Rectal smooth muscle tissue (tissue), 1 donor: ENCODE measurements at regions not wholly inside any gene's neighbourhood (a gene's known extent, or its start where the extent isn't known, plus 50 kb on each side); places are given as distances from the start of the nearest gene placed in this dataset.
"Not testable (repeated sequence)": the region's sequence is repeated elsewhere in the genome, so short reads cannot be mapped to it uniquely, and the experiment has no call there.

Experiments
- H3K27ac ChIP-seq: one replicate; pipeline ENCODE4 v1.7.0; 2013; ENCODE audit warnings: low read depth, low read length, inconsistent platforms
- H3K27me3 ChIP-seq: one replicate; pipeline ENCODE4 v1.7.0; 2013; ENCODE audit warnings: low read length; ENCODE audit not compliant: control insufficient read depth, insufficient read depth
- H3K36me3 ChIP-seq: one replicate; pipeline ENCODE4 v1.7.0; 2013; ENCODE audit warnings: low read length; ENCODE audit not compliant: control insufficient read depth, insufficient read depth
- H3K4me1 ChIP-seq: one replicate; pipeline ENCODE4 v1.7.0; 2013; ENCODE audit warnings: low read length; ENCODE audit not compliant: control insufficient read depth, insufficient read depth
- H3K4me3 ChIP-seq: one replicate; pipeline ENCODE4 v1.7.0; 2013; ENCODE audit warnings: low read length
- H3K9ac ChIP-seq: one replicate; pipeline ENCODE4 v1.7.0; 2013; ENCODE audit warnings: low read length

DNA sequence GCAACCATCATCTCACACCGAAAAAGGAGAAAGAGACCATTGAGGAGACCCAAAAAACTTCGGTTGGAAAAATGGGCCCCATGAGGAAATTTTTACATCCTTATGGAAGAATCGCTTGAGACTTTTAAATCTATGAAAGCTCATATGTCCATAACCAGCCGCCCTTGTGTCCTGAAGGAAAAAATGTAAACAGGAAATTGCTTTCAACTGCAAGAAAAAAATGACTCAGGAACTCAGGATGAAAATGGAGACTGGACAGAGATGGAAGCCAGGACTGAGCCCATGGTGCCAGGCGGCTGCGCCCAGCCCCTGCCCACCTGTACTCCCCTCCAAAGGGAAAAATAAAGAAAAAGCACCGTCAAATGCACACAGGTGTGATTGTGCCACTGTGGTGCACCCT lies 81.5 kb upstream of the SLC66A3 start:
- Histone ChIP-seq H3K27ac (no peak overlapping the region), H3K4me1 (no peaks in the 10 kb centered on the region), H3K9ac (no peak overlapping the region), H3K4me3 (no peak overlapping the region), H3K27me3 (no peaks in the 10 kb centered on the region), H3K36me3 (no peaks in the 10 kb centered on the region)

DNA sequence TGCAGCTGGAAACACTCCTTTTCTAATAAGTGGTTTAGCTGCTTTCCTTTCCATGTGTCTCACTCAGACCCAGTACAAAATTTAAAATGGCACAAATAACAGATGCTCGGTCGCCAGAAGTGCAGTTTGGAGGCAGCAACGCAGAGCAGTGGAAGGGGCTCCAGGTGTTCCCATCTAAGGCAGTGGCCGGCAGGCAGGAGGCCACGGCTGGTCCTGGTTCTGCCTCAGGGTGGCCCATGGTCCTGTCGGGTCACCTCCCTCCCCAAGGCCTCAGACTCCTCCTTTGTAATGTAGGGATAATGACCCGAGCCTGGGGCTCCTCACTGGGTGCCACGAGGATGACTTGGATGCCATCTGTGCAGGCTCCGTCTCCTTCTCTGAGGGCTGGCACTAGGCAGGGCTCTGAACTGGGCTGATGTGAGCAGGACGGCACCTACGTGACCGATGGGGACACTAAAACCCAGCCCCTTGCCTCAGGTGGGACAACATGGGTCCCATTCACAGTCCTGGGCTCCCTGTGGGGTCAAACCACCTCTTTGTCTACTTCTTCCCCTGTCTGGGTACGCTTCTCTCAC lies 80.9 kb upstream of the SLC66A3 start:
- Histone ChIP-seq H3K27me3 (no peaks in the 10 kb centered on the region), H3K9ac (no peak overlapping the region), H3K27ac (no peak overlapping the region), H3K36me3 (no peaks in the 10 kb centered on the region), H3K4me1 (no peaks in the 10 kb centered on the region), H3K4me3 (no peak overlapping the region)

DNA sequence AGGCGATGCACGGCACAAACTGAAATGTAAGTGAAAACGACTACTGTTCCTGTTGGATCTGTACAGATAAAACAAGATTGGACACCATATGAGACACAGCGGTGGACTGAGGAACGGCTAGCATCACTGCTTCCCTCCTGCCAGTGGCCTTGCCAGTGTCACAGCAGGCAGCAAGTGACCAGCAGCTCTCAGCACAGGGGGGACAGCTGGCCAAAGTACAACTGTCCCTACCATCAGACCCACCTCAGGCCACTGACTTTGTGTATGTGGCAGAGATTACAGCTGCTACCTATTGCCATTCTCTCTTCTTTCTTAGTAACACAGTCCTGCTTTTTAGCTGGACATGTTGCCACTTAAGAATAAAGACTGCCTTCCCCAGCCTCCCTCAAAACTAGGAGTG lies 80.0 kb upstream of the SLC66A3 start:
- Histone ChIP-seq H3K4me1 (no peaks in the 10 kb centered on the region), H3K27me3 (no peaks in the 10 kb centered on the region), H3K4me3 (no peak overlapping the region), H3K27ac (no peak overlapping the region), H3K36me3 (no peaks in the 10 kb centered on the region), H3K9ac (no peak overlapping the region)

DNA sequence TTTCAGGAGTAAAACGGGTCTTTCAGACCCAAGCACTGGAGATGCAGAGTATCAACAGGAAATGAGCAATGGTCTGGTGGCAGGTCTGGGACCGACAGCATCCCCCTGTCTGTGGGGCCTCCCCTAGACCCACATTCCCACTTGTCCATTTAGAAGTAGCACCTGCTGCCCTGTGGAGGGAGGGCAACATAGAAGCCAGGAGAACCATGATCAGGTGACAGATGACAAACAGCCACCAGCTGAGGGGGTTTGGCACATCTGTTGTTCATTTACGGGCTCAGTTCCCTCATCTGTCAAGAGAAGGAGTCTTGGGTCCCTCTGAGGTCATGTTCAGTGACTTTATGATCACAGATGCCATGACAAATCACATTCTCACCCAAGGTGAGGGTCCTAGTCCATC lies 77.9 kb upstream of the SLC66A3 start:
- no peaks in the 10 kb centered on the region for H3K27me3 ChIP-seq
- no peak overlapping the region for H3K4me3 ChIP-seq
- no peak overlapping the region for H3K9ac ChIP-seq
- no peak overlapping the region for H3K27ac ChIP-seq
- H3K36me3 ChIP-seq = no peaks in the 10 kb centered on the region
- H3K4me1 ChIP-seq = no peaks in the 10 kb centered on the region

DNA sequence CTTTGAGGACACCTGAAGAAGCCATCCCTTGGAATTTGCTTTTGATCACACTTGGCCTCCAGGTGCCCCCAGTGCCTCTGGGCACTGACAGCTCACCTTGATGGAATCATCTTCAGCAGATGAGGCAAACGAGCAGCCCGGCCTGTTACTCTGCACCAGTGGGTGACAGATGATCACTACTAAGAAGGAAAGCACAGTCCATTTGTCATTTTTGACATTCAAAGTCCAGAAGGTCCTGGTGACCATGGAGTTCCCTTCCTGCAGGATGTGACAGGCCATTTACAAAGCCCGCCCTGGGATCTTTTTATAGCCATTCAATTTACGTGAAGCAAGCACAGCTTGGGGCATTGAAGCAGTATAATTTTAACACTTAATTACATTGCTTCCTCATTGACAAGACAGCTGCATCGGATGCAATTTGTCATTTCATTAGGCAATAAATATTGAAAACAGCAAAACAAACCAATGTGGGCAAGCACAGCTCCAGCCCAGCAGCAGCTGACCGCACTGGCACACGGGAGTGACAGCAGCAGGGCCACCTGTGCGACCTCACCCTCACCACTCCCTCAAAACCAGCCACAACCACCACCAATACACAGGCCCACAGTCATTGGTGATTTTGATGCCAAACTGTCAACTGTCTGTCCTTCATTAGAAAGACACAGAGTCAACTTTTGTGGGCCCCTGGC lies 76.0 kb upstream of the SLC66A3 start:
- Histone ChIP-seq H3K4me1 (no peaks in the 10 kb centered on the region), H3K9ac (no peak overlapping the region), H3K4me3 (no peak overlapping the region), H3K36me3 (no peaks in the 10 kb centered on the region), H3K27ac (no peak overlapping the region), H3K27me3 (no peaks in the 10 kb centered on the region)

DNA sequence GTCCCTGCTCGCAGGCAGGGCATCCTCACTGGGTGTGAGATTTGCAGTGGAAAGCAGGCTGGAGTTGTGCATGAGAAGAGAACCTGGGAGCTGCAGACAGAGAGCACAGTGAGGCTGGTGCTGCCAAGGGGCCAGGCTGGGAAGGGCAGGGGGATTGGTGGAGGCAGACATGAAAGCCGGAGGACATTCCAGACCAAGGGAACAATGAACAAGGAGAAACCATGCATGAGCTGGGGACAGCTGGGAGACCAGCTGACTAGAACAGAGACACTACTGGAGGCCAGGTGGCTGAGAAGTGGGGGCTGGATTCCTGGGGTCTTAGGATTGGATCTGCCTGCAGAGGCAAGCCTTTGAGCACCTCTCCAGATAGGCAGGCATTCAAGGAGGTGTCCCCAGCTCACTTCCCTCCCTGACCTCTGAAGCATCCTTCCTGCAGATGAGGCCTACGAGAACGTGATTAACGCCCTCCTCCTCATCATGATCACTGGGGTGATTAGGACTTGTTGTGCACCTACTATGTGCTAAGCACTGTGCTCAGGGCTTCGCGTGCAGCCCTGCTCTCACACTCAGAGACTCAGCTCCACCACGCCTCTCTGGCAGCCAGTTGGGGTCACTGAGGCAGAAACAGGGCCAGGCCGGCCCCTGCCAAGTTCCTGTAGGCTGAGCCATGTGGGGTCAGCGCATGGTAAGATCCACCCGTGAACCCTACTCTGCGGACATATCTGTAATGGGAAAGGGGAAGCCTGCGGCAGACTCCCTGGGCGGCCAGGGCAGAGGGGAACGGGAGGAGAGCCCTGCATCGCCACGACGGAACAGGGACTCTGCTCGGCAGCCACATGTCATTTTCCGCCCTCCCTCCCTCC lies 74.8 kb upstream of the SLC66A3 start:
- no peaks in the 10 kb centered on the region for H3K36me3 ChIP-seq
- no peak overlapping the region for H3K9ac ChIP-seq
- H3K4me3 ChIP-seq = no peak overlapping the region
- H3K27ac ChIP-seq = no peak overlapping the region
- H3K27me3 ChIP-seq = no peaks in the 10 kb centered on the region
- no peaks in the 10 kb centered on the region for H3K4me1 ChIP-seq

DNA sequence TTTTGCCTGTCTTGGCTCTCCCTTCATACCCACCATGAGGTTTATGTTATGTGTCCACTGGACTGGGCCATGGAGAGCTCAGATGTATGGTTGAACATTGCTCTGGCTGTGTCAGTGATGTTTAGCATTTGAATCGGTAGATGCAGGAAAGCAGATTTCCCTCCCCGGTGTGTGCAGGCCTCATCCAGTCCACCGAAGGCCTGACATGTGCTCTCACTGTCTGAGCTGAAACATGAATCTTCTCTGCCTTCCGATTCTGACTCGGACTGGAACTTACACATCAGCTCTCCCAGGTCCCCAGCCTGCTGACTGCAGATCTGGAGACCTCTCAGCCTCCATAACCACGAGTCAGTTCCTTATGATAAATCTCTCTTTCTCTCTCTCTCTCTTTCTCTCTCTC lies 72.4 kb upstream of the SLC66A3 start:
- H3K4me1 ChIP-seq = no peaks in the 10 kb centered on the region
- no peak overlapping the region for H3K27ac ChIP-seq
- H3K36me3 ChIP-seq = no peaks in the 10 kb centered on the region
- H3K4me3 ChIP-seq = no peak overlapping the region
- no peak overlapping the region for H3K9ac ChIP-seq
- no peaks in the 10 kb centered on the region for H3K27me3 ChIP-seq

DNA sequence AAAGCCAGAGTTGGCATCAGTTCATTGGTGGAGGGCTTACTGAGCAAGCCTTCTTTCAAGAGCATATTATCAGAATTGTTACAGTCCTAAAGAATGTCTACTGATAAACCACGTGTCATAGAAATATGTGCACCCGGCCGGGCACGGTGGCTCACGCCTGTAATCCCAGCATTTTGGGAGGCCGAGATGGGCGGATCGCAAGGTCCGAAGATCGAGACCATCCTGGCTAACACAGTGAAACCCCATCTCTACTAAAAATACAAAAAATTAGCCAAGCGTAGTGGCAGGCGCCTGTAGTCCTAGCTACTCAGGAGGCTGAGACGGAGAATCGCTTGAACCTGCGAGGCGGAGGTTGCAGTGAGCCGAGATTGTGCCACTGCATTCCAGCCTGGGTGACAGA lies 66.4 kb upstream of the SLC66A3 start:
- H3K27me3 ChIP-seq, H3K4me3 ChIP-seq, H3K4me1 ChIP-seq, H3K27ac ChIP-seq, H3K36me3 ChIP-seq, H3K9ac ChIP-seq: not testable (repeated sequence)

DNA sequence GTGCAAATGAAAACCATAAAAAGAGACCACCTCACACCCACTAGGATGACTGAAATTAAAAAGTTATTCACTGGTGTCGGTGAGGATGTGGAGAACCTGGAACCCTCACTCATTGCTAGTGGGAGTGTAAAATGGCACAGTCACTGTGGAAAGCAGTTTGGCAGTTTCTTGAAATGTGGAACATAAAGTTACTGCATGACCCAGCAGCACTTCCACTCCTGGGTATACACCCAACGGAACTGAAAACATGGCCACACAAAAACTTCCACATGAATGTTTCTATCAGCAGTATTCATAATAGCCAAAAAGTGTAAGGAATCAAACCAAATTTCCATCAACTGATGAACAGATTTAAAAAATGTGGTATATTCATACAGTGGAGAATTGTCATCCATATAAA lies 65.1 kb upstream of the SLC66A3 start:
- Histone ChIP-seq H3K4me3 (no peak overlapping the region), H3K27ac (no peak overlapping the region), H3K27me3 (no peaks in the 10 kb centered on the region), H3K4me1 (no peaks in the 10 kb centered on the region), H3K36me3 (no peaks in the 10 kb centered on the region), H3K9ac (no peak overlapping the region)

DNA sequence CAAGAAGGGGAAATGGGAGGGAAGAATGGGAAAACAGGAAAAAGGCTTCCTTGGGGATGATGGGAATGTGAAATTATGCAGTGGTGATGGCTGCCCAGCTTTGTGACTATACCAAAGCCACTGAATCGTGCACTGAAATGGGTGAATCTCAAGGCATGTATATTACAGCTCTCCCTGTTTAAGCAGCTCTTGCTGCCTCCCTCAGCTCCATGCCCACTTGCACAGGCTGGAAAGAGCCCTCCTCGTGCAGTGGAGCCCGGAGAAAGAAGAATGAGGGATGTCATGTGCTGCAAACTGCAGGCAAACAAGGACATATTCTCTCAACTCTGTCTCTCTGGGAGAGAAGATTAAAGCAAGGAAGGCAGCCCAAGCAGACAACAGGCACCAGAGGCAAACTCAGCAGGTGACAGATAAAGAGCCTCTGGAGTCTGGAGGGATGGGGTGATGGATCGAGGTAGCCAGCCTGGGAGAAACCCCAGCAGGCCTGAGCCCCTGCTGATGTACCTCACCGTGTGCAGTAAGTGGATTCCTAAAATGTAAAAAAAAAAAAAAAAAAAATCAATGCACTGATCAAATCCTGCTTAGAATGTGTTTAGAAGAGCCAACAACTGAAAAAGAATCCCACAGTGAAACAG lies 62.4 kb upstream of the SLC66A3 start:
- no peak overlapping the region for H3K27ac ChIP-seq
- H3K27me3 ChIP-seq = no peaks in the 10 kb centered on the region
- H3K4me1 ChIP-seq = no peaks in the 10 kb centered on the region

DNA sequence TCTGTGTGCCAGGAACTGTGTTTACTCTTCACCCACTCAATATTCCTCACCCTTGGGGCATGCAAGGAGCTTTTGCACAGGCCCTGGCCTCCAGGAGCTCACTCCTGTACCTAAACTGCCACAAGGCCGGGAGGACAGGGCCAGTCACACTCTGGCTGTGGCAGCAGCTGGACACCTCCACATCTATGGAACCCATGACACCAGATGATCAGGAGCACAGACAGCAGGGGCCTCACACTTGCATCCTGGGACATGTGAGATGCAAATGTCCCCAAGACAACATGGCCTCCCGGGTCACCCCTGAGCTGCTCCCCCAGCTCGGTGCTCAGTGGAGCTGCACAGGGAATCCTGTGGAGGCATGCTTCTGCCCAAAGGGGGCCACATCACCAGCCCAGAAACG lies 61.8 kb upstream of the SLC66A3 start:
- Histone ChIP-seq H3K27me3 (no peaks in the 10 kb centered on the region), H3K4me3 (no peak overlapping the region), H3K27ac (no peak overlapping the region), H3K9ac (no peak overlapping the region), H3K4me1 (no peaks in the 10 kb centered on the region), H3K36me3 (no peaks in the 10 kb centered on the region)

More for the DNA sequence above, 62.4 kb upstream of the SLC66A3 start:
- Histone ChIP-seq H3K36me3 (no peaks in the 10 kb centered on the region), H3K9ac (no peak overlapping the region), H3K4me3 (no peak overlapping the region)

DNA sequence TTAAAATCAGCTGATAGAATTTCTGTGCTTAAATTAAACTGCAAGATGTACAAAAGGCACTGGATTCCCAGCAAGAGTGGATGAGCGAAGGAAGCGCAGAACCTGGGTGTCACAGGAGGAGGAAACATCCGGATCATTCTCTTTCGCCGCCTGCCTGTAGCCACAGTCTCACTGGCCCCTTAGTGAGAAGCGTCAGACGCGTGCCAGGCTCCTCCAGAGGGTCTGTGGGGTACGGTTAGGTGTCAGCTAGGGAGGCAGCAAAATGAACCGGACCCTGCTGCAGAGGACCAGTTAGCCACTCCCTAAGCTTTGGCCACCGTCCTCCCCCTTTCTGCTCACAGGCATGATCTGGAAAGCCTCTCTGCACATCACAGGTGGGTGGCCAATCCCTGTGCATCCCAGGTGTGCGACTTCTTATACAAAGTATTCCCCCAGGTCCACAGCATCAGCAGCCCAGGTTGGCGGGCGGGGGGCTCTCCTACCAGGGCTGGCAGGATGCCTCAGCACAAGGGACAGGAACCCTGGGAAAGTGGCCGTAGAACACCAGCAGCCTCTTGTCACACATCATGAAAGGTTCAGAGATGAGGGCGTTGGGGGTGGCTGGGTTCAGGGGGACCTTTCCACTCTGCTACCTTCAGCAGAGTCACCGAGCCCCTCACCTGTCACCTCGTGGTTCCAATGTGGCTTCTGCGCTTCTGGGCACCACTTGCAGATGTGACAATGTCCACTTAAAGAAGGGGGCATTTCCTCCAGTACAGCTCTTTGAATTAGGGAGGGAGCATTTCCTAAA lies 61.1 kb upstream of the SLC66A3 start:
- no peak overlapping the region for H3K4me3 ChIP-seq
- H3K9ac ChIP-seq = no peak overlapping the region
- H3K4me1 ChIP-seq = no peaks in the 10 kb centered on the region
- no peaks in the 10 kb centered on the region for H3K36me3 ChIP-seq
- no peak overlapping the region for H3K27ac ChIP-seq
- H3K27me3 ChIP-seq = no peaks in the 10 kb centered on the region
